Upper lobe of left lung (tissue), 4 donors: ENCODE measurements at regions not wholly inside any gene's neighbourhood (a gene's known extent, or its start where the extent isn't known, plus 50 kb on each side); places are given as distances from the start of the nearest gene placed in this dataset.

ENCODE experiments used
- CTCF ChIP-seq, 6 experiments: fragments of 450-650 bp in 4 of 6; fragments of 200-600 bp in 2 of 6; sonication (generic) in 2 of 6; IDR thresholded peaks; one replicate each; pipeline ENCODE4 v1.5.1; 2016 to 2019; ENCODE audit warnings: antibody characterized with exemption in 6 of 6
- POLR2A ChIP-seq, 4 donors: fragments of 450-650 bp; IDR thresholded peaks; one replicate each; pipeline ENCODE4 v1.5.1; 2016 to 2017; ENCODE audit warnings: antibody characterized with exemption in 4 of 4, mild to moderate bottlenecking in 2 of 4

DNA sequence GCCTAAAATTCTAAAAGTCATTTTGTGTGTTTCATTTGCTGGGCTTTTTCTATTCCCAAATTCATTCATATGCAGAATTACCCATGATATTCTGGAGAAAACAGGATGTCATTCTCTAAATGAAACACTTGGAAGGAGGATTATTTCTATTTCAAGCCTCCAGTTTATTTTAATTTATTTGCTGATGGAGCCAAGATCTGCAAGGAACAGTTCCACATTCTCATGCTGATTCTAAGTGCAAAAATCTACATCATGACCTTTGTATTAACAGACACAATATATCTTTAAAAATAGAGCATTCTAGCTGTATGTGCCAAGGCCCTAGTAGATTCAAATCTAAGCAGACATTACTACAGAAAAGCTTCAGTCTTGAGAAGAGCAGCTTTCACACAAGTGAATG is 51.3 kb upstream of the KCND2 start:
- no peak for TF ChIP-seq CTCF (IDR thresholded peaks at IDR 0.05)
- no peak for TF ChIP-seq POLR2A (IDR thresholded peaks at IDR 0.05)
